Left ventricle myocardium inferior (tissue), 1 donor: ENCODE measurements at regions not wholly inside any gene's neighbourhood (a gene's known extent, or its start where the extent isn't known, plus 50 kb on each side); places are given as distances from the start of the nearest gene placed in this dataset.
A peak's percentile ranks its signal among the peaks of the same experiment; 100 is the strongest.

Experiments used
- DNase-seq: peaks from one replicate; pipeline ENCODE4 v3.0.0-alpha.2; 2020
- H3K27ac ChIP-seq: fragments of 200-600 bp; replicated peaks from 2 replicates; pipeline ENCODE4 v1.8.0; 2021
- H3K27me3 ChIP-seq: fragments of 200-600 bp; 2 replicates; pipeline ENCODE4 v1.8.0; 2021; ENCODE audit warnings: low read depth
- H3K36me3 ChIP-seq: fragments of 200-600 bp; 2 replicates; pipeline ENCODE4 v1.8.0; 2021
- H3K4me1 ChIP-seq: fragments of 200-600 bp; 2 replicates; pipeline ENCODE4 v1.8.0; 2021
- H3K4me3 ChIP-seq: fragments of 200-600 bp; 2 replicates; pipeline ENCODE4 v1.8.0; 2021; ENCODE audit warnings: mild to moderate bottlenecking, moderate library complexity
- H3K9me3 ChIP-seq: fragments of 200-600 bp; replicated peaks from 2 replicates; pipeline ENCODE4 v1.8.0; 2021
- intact Hi-C: fragments of 100-400 bp; cut with micrococcal nuclease; formaldehyde crosslinking; loops from one replicate; pipeline ENCODE4 v1.11.0; 2022
- TF ChIP-seq, protein P1 (sequence below): fragments of 200-600 bp; IDR thresholded peaks from 2 replicates; pipeline ENCODE4 v1.8.0; 2021; ENCODE audit warnings: antibody characterized with exemption, mild to moderate bottlenecking, borderline replicate concordance
- donor health status: DM: no; HTN: yes; CAD: no; lungs with severe emphysema.

DNA sequence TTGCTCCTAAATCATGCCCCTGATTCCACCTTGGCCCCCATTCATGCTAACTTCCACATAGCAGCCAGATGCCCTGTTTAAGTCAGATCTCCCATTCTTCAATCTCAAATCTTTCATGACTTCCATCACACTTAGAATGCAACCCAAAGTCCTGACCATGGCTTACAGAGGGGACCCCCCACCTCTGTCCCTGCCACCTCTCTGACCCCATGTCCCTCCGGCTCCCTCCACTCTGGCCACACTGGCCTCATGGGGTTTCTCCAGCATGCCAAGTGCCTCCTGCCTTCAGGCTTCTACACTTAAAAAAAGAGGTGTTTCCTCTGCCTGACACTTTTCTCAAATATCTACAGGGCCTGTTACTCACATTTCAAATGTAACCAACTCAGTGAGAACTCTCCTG is 93.6 kb downstream of the C13orf42 start:
- H3K9me3 ChIP-seq, result peaks cover 17% of the 10 kb centered on the region
- TF ChIP-seq, protein P1, sequence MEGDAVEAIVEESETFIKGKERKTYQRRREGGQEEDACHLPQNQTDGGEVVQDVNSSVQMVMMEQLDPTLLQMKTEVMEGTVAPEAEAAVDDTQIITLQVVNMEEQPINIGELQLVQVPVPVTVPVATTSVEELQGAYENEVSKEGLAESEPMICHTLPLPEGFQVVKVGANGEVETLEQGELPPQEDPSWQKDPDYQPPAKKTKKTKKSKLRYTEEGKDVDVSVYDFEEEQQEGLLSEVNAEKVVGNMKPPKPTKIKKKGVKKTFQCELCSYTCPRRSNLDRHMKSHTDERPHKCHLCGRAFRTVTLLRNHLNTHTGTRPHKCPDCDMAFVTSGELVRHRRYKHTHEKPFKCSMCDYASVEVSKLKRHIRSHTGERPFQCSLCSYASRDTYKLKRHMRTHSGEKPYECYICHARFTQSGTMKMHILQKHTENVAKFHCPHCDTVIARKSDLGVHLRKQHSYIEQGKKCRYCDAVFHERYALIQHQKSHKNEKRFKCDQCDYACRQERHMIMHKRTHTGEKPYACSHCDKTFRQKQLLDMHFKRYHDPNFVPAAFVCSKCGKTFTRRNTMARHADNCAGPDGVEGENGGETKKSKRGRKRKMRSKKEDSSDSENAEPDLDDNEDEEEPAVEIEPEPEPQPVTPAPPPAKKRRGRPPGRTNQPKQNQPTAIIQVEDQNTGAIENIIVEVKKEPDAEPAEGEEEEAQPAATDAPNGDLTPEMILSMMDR, result no peak
- H3K27me3 ChIP-seq, result no peaks in the 10 kb centered on the region

DNA sequence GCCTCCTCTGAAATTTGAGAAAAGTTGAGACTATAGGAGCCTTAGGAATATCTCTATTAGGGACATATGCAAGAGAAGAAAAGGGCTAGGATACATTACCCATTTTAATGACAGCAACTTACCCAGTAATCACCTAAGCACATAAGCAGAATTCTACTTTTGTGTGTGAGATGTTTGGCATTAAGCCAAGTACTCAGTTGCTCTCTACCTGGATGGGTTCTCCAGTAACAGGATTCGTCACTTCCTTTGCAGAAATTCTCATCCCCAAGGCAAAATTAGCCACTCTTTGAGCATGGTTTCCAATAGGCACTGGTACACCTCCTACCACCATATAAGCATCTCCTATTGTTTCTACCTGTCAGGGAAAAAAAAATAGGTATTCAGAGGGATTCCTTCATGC is 95.1 kb downstream of the C13orf42 start:
- H3K36me3 ChIP-seq, result no peaks in the 10 kb centered on the region
- no peak overlapping the region for H3K4me3 ChIP-seq
- H3K4me1 ChIP-seq, result no peaks in the 10 kb centered on the region
- TF ChIP-seq, protein P1, result no peak
- no peak overlapping the region for H3K27ac ChIP-seq
- DNase-seq, result no peak
- no peaks in the 10 kb centered on the region for H3K27me3 ChIP-seq
- intact Hi-C loops, result no loop called here
- peaks cover 18% of the 10 kb centered on the region for H3K9me3 ChIP-seq

More for the DNA sequence above, 93.6 kb downstream of the C13orf42 start:
- H3K4me3 ChIP-seq, result no peak overlapping the region
- intact Hi-C loops, result no loop called here
- no peaks in the 10 kb centered on the region for H3K4me1 ChIP-seq
- DNase-seq, result no peak
- no peaks in the 10 kb centered on the region for H3K36me3 ChIP-seq
- H3K27ac ChIP-seq, result no peak overlapping the region

DNA sequence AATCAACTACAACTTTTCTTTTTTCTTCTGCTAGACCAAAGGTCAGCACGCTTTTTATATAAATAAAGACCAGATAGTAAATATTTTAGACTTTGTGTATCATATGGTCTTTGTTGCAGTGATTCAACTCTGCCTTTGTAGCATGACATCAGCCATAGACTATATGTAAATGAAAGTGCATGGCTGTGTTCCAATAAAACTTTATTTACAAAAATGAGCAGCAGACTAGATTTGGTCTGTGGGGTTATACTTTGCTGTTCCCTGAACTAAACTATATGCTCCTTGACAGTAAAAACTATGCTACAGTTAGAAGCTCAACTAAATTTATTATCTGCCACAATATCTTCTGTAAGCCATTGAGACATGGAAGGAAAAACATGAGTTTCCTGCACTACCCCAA is 100.0 kb downstream of the RNASEH2B start:
- TF ChIP-seq, protein P1, result no peak
- Histone ChIP-seq H3K9me3 (peaks cover 18% of the 10 kb centered on the region), H3K27me3 (peaks cover 10% of the 10 kb centered on the region), H3K36me3 (no peaks in the 10 kb centered on the region), H3K4me1 (peaks cover 5% of the 10 kb centered on the region), H3K4me3 (no peak overlapping the region), H3K27ac (no peak overlapping the region)
- no peak for DNase-seq
- intact Hi-C loops, result no loop called here

DNA sequence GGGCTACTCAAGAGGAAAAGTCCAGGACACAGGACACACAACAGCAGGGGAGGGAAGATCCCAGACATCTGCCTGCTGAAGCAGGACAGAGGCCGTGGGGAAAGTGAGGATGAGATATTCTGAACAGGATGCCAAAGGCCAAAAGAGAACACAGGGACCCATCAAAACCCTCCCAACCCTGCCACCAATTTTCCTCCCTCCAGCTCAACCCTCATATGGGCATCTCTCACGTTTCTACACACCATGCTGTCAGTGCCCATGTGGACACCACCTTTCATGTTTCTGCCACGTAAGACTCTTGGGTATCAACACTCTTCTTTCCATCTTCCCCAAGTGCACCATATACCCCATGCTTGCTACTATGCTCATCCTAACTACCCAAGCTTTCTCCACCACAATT is 97.6 kb downstream of the RNASEH2B start:
- TF ChIP-seq, protein P1, result no peak
- intact Hi-C loops, result no loop called here
- no peaks in the 10 kb centered on the region for H3K36me3 ChIP-seq
- DNase-seq, result no peak
- H3K9me3 ChIP-seq, result no peaks in the 10 kb centered on the region
- no peak overlapping the region for H3K27ac ChIP-seq
- peaks cover 5% of the 10 kb centered on the region for H3K4me1 ChIP-seq
- peaks cover 13% of the 10 kb centered on the region for H3K27me3 ChIP-seq
- H3K4me3 ChIP-seq, result no peak overlapping the region

DNA sequence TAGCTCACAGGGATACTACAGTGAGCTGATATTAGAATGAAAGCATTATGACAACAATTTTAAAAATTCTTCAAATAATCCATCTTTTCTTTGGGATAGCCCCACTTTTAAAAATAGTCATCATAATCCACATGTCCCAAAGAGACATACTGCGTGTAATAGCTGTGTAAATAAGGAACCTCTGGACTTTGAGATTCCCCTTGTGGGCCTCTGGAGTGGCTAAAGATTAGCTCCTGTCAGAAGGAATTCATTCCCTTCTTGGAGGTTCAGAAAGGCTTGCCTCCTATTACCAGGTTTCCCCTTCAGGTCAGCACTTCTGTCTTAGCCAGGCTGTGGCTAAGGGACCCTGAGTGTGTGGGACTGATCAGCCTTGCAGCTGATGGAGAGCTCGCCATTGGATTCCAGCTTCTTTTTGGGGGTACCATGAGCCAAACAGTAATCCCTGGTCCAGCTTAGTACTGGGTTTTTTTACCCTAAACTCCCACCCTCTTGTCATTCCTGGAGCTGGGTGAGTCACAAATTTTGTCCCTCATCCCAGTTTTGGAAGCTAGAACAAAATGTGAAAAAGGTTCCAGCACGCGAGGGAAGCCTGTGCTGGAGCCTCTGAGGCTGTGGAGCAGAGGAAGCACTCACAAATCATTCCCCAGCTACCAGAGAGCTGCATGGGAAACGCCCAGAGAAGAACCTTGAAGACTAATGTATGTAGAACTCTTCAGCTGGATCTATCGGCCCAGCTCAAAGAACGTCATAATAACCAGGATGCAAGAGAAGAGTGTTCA is 96.7 kb downstream of the RNASEH2B start:
- DNase-seq, result no peak
- intact Hi-C loops, result no loop called here
- Histone ChIP-seq H3K9me3 (no peaks in the 10 kb centered on the region), H3K36me3 (no peaks in the 10 kb centered on the region), H3K27me3 (peaks cover 13% of the 10 kb centered on the region), H3K4me1 (peaks cover 5% of the 10 kb centered on the region), H3K27ac (peak overlapping the region; percentile 35), H3K4me3 (no peak overlapping the region)
- TF ChIP-seq, protein P1, result no peak
